H1 (cell line): ENCODE measurements at regions not wholly inside any gene's neighbourhood (a gene's known extent, or its start where the extent isn't known, plus 50 kb on each side); places are given as distances from the start of the nearest gene placed in this dataset.

Experiments used
- CTCF ChIA-PET: fragments of 300-600 bp; sonication (Branson Sonifier 250); formaldehyde crosslinking; loops from one replicate; lab custom pipeline; 2021; ENCODE audit not compliant: partially characterized antibody; lab: Charles Lee
- POLR2A ChIA-PET: fragments of 300-600 bp; sonication (Branson Sonifier 250); formaldehyde crosslinking; loops from one replicate; lab custom pipeline; 2021; ENCODE audit warnings: inconsistent platforms; ENCODE audit not compliant: partially characterized antibody; lab: Charles Lee
- DNase-seq, 2 experiments: peaks; one replicate each; pipeline versions ENCODE4 v3.0.0 to v3.0.0-alpha.2; 2010 to 2022; ENCODE audit warnings: low spot score in 2 of 2, low read depth in 1 of 2, mixed read lengths in 1 of 2
- FAIRE-seq: peaks from 2 replicates; lab custom pipeline; 2011; peaks lifted over from hg19 to GRCh38; lab: Jason Lieb, UNC
- H2AFZ ChIP-seq: 2 replicates; pipeline ENCODE4 v1.8.1; 2012; ENCODE audit warnings: low read length, inconsistent platforms
- H2AK5ac ChIP-seq: 2 replicates; pipeline ENCODE4 v1.6.1; 2013; ENCODE audit warnings: low read depth, low read length
- H2BK120ac ChIP-seq: replicated peaks from 2 replicates; pipeline ENCODE3; 2013; ENCODE audit warnings: low read depth, low read length, inconsistent platforms
- H2BK12ac ChIP-seq: 2 replicates; pipeline ENCODE4 v1.6.1; 2013; ENCODE audit warnings: low read depth, low read length
- H2BK15ac ChIP-seq: 2 replicates; pipeline ENCODE4 v1.6.1; 2013; ENCODE audit warnings: low read length
- H2BK20ac ChIP-seq: 2 replicates; pipeline ENCODE4 v1.6.1; 2013; ENCODE audit warnings: low read length
- H2BK5ac ChIP-seq: 2 replicates; pipeline ENCODE4 v1.6.1; 2013; ENCODE audit warnings: low read depth, low read length
- H3K14ac ChIP-seq: 2 replicates; pipeline ENCODE4 v1.6.1; 2013; ENCODE audit warnings: inconsistent platforms; ENCODE audit not compliant: insufficient read length
- H3K18ac ChIP-seq: 2 replicates; pipeline ENCODE4 v1.6.1; 2013; ENCODE audit warnings: low read length; ENCODE audit errors: extremely low read depth
- H3K23ac ChIP-seq: 2 replicates; pipeline ENCODE4 v1.6.1; 2013; ENCODE audit warnings: inconsistent platforms; ENCODE audit not compliant: insufficient read length
- H3K23me2 ChIP-seq: 2 replicates; pipeline ENCODE4 v1.6.1; 2013; ENCODE audit warnings: low read depth, low read length
- H3K27ac ChIP-seq: 2 replicates; pipeline ENCODE4 v1.6.1; 2011; ENCODE audit warnings: low read depth, low read length, inconsistent platforms
- H3K27me3 ChIP-seq, 4 experiments: replicated peaks in 1 of 4; 1 replicate in 1 of 4; 2 replicates in 3 of 4; pipeline versions ENCODE4 v1.6.1 to v1.8.1; 2011 to 2013; ENCODE audit warnings: low read length in 3 of 4, mild to moderate bottlenecking in 3 of 4, inconsistent platforms in 2 of 4, mixed read lengths in 2 of 4, moderate library complexity in 1 of 4; ENCODE audit not compliant: control insufficient read depth in 3 of 4, insufficient read depth in 3 of 4; ENCODE audit errors: extremely low read depth in 1 of 4
- H3K36me3 ChIP-seq, 4 experiments: 2 replicates each; pipeline versions ENCODE4 v1.6.1 to v1.8.1; 2011 to 2013; ENCODE audit warnings: mild to moderate bottlenecking in 4 of 4, low read length in 3 of 4, moderate library complexity in 2 of 4, control low read depth in 1 of 4, inconsistent platforms in 1 of 4; ENCODE audit not compliant: insufficient read depth in 4 of 4, control insufficient read depth in 2 of 4
- H3K4ac ChIP-seq: replicated peaks from 2 replicates; pipeline ENCODE3; 2013; ENCODE audit warnings: low read length, low read depth, mixed read lengths, inconsistent platforms; ENCODE audit not compliant: insufficient read length
- H3K4me1 ChIP-seq, 4 experiments: replicated peaks in 1 of 4; 1 replicate in 1 of 4; 2 replicates in 3 of 4; pipeline versions ENCODE4 v1.6.1 to v1.8.1; 2011 to 2013; ENCODE audit warnings: low read length in 3 of 4, inconsistent platforms in 2 of 4, mixed read lengths in 1 of 4; ENCODE audit not compliant: insufficient read depth in 4 of 4, control insufficient read depth in 3 of 4
- H3K4me2 ChIP-seq, 2 experiments: 2 replicates each; pipeline versions ENCODE4 v1.6.1 to v1.8.1; 2011 to 2013; ENCODE audit warnings: low read depth in 2 of 2, low read length in 2 of 2, control low read depth in 1 of 2, inconsistent platforms in 1 of 2, mild to moderate bottlenecking in 1 of 2; ENCODE audit not compliant: insufficient read depth in 1 of 2
- H3K4me3 ChIP-seq, 4 experiments: fragments of 200-600, 300-600 bp in 1 of 4; sonication (generic), shearing (Covaris generic), sonication (Bioruptor Twin) in 1 of 4; 2 replicates each; pipeline versions ENCODE4 v1.5.1 to v1.8.1; 2011 to 2016; ENCODE audit warnings: low read length in 4 of 4, low read depth in 3 of 4, control low read depth in 2 of 4, inconsistent platforms in 2 of 4, mild to moderate bottlenecking in 2 of 4, mixed read lengths in 1 of 4, moderate library complexity in 1 of 4; ENCODE audit not compliant: insufficient read depth in 2 of 4; ENCODE audit errors: extremely low read depth in 1 of 4
- H3K56ac ChIP-seq: replicated peaks from 2 replicates; pipeline ENCODE3; 2013; ENCODE audit warnings: low read depth, mild to moderate bottlenecking, mixed read lengths, low read length, inconsistent platforms; ENCODE audit not compliant: insufficient read length
- H3K79me1 ChIP-seq: 2 replicates; pipeline ENCODE4 v1.6.1; 2013; ENCODE audit warnings: low read depth, low read length, control low read depth
- H3K79me2 ChIP-seq, 2 experiments: 2 replicates each; pipeline versions ENCODE4 v1.6.1 to v1.8.1; 2012 to 2013; ENCODE audit warnings: low read length in 2 of 2, mild to moderate bottlenecking in 2 of 2, inconsistent platforms in 1 of 2; ENCODE audit not compliant: insufficient read depth in 2 of 2, control insufficient read depth in 1 of 2
- H3K9ac ChIP-seq, 4 experiments: replicated peaks in 1 of 4; 1 replicate in 1 of 4; 2 replicates in 3 of 4; pipeline versions ENCODE4 v1.6.1 to v1.8.1; 2011 to 2013; ENCODE audit warnings: low read depth in 3 of 4, low read length in 3 of 4, control low read depth in 2 of 4, mild to moderate bottlenecking in 2 of 4, moderate library complexity in 2 of 4, inconsistent platforms in 1 of 4; ENCODE audit errors: extremely low read depth in 1 of 4
- H3K9me3 ChIP-seq, 2 experiments: 2 replicates each; pipeline versions ENCODE4 v1.6.1 to v1.8.1; 2012 to 2013; ENCODE audit warnings: mild to moderate bottlenecking in 2 of 2, moderate library complexity in 2 of 2, control low read depth in 1 of 2, inconsistent platforms in 1 of 2, low read depth in 1 of 2, low read length in 1 of 2, mixed read lengths in 1 of 2; ENCODE audit not compliant: insufficient read depth in 2 of 2
- H4K20me1 ChIP-seq, 2 experiments: replicated peaks in 1 of 2; 2 replicates each; pipeline versions ENCODE3 to v1.8.1; 2011 to 2013; ENCODE audit warnings: inconsistent platforms in 2 of 2, low read length in 2 of 2, mild to moderate bottlenecking in 1 of 2; ENCODE audit not compliant: insufficient read depth in 2 of 2, control insufficient read depth in 1 of 2
- H4K5ac ChIP-seq: 2 replicates; pipeline ENCODE4 v1.6.1; 2013; ENCODE audit warnings: low read length, low read depth, mixed read lengths, inconsistent platforms; ENCODE audit not compliant: insufficient read length
- H4K8ac ChIP-seq: 2 replicates; pipeline ENCODE4 v1.8.0; 2013; ENCODE audit warnings: mild to moderate bottlenecking, moderate library complexity, low read length, inconsistent platforms; ENCODE audit not compliant: insufficient read depth; ENCODE audit errors: extremely low read depth
- H4K91ac ChIP-seq: replicated peaks from 2 replicates; pipeline ENCODE3; 2013; ENCODE audit warnings: low read length, mixed read lengths, inconsistent platforms; ENCODE audit not compliant: insufficient read length
- ASH2L ChIP-seq: fragments of 200-600, 300-600 bp; sonication (generic); IDR thresholded peaks from one replicate; pipeline ENCODE4 v1.7.1; 2017; ENCODE audit warnings: low read length
- CREB1 ChIP-seq: IDR thresholded peaks from 2 replicates; pipeline ENCODE4 v1.6.1; 2012; ENCODE audit warnings: inconsistent platforms
- EP300 ChIP-seq, 2 experiments: IDR thresholded peaks; 1 replicate in 1 of 2; 2 replicates in 1 of 2; pipeline ENCODE4 v1.6.1; 2011 to 2012; ENCODE audit warnings: low read depth in 2 of 2, low read length in 2 of 2, mild to moderate bottlenecking in 2 of 2, borderline replicate concordance in 1 of 2, inconsistent platforms in 1 of 2, moderate library complexity in 1 of 2
- FOSL1 ChIP-seq: IDR thresholded peaks from 2 replicates; pipeline ENCODE4 v1.6.1; 2011; ENCODE audit warnings: mild to moderate bottlenecking, low read depth, low read length, moderate library complexity; ENCODE audit not compliant: insufficient read depth
- JUN ChIP-seq: IDR thresholded peaks from 2 replicates; pipeline ENCODE4 v1.6.1; 2011; ENCODE audit warnings: low read depth, mild to moderate bottlenecking, improper control_type of control experiment, low read length
- MAFK ChIP-seq: IDR thresholded peaks from 2 replicates; pipeline ENCODE4 v1.6.1; 2012; ENCODE audit warnings: low read depth, mild to moderate bottlenecking, improper control_type of control experiment, low read length
- NANOG ChIP-seq: IDR thresholded peaks from 2 replicates; pipeline ENCODE4 v1.6.1; 2011; ENCODE audit warnings: low read length, low read depth, mild to moderate bottlenecking, inconsistent platforms; ENCODE audit not compliant: insufficient read depth, poor library complexity, severe bottlenecking
- NRF1 ChIP-seq: IDR thresholded peaks from 2 replicates; pipeline ENCODE4 v1.6.1; 2011; ENCODE audit warnings: mild to moderate bottlenecking, low read depth, low read length, improper control_type of control experiment
- PHF8 ChIP-seq: fragments of 200-600 bp; sonication (generic); conservative IDR thresholded peaks from 2 replicates; pipeline ENCODE4 v1.7.1; 2012; ENCODE audit warnings: low read depth, mild to moderate bottlenecking, inconsistent platforms, low read length, moderate library complexity
- RAD21 ChIP-seq, 2 experiments: IDR thresholded peaks in 1 of 2; conservative IDR thresholded peaks in 1 of 2; 2 replicates each; pipeline ENCODE4 v1.6.1; 2011; ENCODE audit warnings: low read depth in 2 of 2, low read length in 2 of 2, improper control_type of control experiment in 1 of 2, inconsistent platforms in 1 of 2, mild to moderate bottlenecking in 1 of 2, moderate library complexity in 1 of 2
- RBBP5 ChIP-seq: IDR thresholded peaks from 2 replicates; pipeline ENCODE4 v1.7.1; 2012; ENCODE audit warnings: low read depth, mild to moderate bottlenecking, inconsistent platforms, low read length, moderate library complexity, borderline replicate concordance
- SP4 ChIP-seq: IDR thresholded peaks from 2 replicates; pipeline ENCODE4 v1.6.1; 2012; ENCODE audit warnings: low read length, inconsistent platforms
- SRF ChIP-seq: IDR thresholded peaks from 2 replicates; pipeline ENCODE4 v1.6.1; 2011; ENCODE audit warnings: mild to moderate bottlenecking, low read depth, low read length, moderate library complexity
- SUZ12 ChIP-seq: fragments of 200-600 bp; sonication (generic); IDR thresholded peaks from 2 replicates; pipeline ENCODE4 v1.6.1; 2012; ENCODE audit warnings: mild to moderate bottlenecking, inconsistent platforms, low read length, moderate library complexity, mixed read lengths
- TEAD4 ChIP-seq: IDR thresholded peaks from 2 replicates; pipeline ENCODE4 v1.6.1; 2012; ENCODE audit warnings: low read depth, low read length, inconsistent platforms, mixed read lengths
- YY1 ChIP-seq: IDR thresholded peaks from 2 replicates; pipeline ENCODE4 v1.6.1; 2011; ENCODE audit warnings: low read depth, mild to moderate bottlenecking, low read length
- WGBS, 2 experiments: shearing (Covaris generic) in 1 of 2; methylation state at CpG; one replicate each; pipeline versions ENCODE4 v1.1.6 to v1.1.7; 2013 to 2015; ENCODE audit warnings: low lambda C conversion rate in 2 of 2, mixed read lengths in 2 of 2, inconsistent platforms in 1 of 2, low coverage in 1 of 2, missing lambda C conversion rate in 1 of 2; ENCODE audit not compliant: insufficient replicate concordance in 2 of 2, insufficient coverage in 1 of 2, insufficient read length in 1 of 2; ENCODE audit errors: extremely low coverage in 1 of 2, missing lambda C conversion rate in 1 of 2; 5-methylcytosine and 5-hydroxymethylcytosine counted together

- Histone ChIP-seq H4K91ac (no peak overlapping the region), H3K9ac (no peak overlapping the region), H3K36me3 (no peaks in the 10 kb centered on the region), H2BK15ac (no peak overlapping the region), H4K8ac (no peak overlapping the region), H3K23ac (no peak overlapping the region), H3K4me1 (no peaks in the 10 kb centered on the region), H3K23me2 (no peaks in the 10 kb centered on the region), H2AFZ (no peak overlapping the region), H3K4me3 (no peak overlapping the region), H3K4ac (no peak overlapping the region), H3K14ac (no peak overlapping the region), H3K27ac (no peak overlapping the region), H2BK20ac (no peak overlapping the region), H3K56ac (no peak overlapping the region), H3K79me2 (no peaks in the 10 kb centered on the region), H3K79me1 (no peaks in the 10 kb centered on the region), H2BK120ac (no peak overlapping the region), H4K5ac (no peak overlapping the region), H3K4me2 (no peak overlapping the region), H2BK5ac (no peak overlapping the region), H2BK12ac (no peak overlapping the region), H3K18ac (no peak overlapping the region), H2AK5ac (no peak overlapping the region), H4K20me1 (no peaks in the 10 kb centered on the region), H3K27me3 (no peaks in the 10 kb centered on the region), H3K9me3 (no peaks in the 10 kb centered on the region)
- whole genome bisulfite sequencing, 2 experiments, result 88% methylated on average over 6 of the region's 6 CpGs; no CpG with 5 or more reads in 1 of the 2 experiments
- CTCF ChIA-PET, result no interaction called here
- FAIRE-seq, result no peak
- no peak for DNase-seq
- POLR2A ChIA-PET, result no interaction called here
- TF ChIP-seq YY1, result no peak
- no peak for TF ChIP-seq SRF
- TF ChIP-seq NRF1, result no peak
- TF ChIP-seq FOSL1, result no peak
- no peak for TF ChIP-seq SP4
- no peak for TF ChIP-seq RBBP5
- TF ChIP-seq EP300 (IDR thresholded peaks at IDR 0.05; ENCODE audit: borderline replicate concordance in 1 of 2, low read depth in 2 of 2, low read length in 2 of 2), result no peak
- no peak for TF ChIP-seq PHF8
- TF ChIP-seq SUZ12, result no peak
- no peak for TF ChIP-seq MAFK
- TF ChIP-seq ASH2L, result no peak
- TF ChIP-seq JUN, result no peak
- no peak for TF ChIP-seq TEAD4
- no peak for TF ChIP-seq RAD21 (IDR thresholded peaks at IDR 0.05 in 1 of 2, conservative IDR thresholded peaks at IDR 0.05 in 1 of 2; ENCODE audit: low read depth in 2 of 2, low read length in 2 of 2)
- TF ChIP-seq NANOG, result no peak
- no peak for TF ChIP-seq CREB1
Observed at GRCh38 chr21:28256837-28257236, 735.8 kb downstream of the LTN1 start.
